ENCODE measurements at regions not wholly inside any gene's neighbourhood (a gene's known extent, or its start where the extent isn't known, plus 50 kb on each side); places are given as distances from the start of the nearest gene placed in this dataset.

DNA sequence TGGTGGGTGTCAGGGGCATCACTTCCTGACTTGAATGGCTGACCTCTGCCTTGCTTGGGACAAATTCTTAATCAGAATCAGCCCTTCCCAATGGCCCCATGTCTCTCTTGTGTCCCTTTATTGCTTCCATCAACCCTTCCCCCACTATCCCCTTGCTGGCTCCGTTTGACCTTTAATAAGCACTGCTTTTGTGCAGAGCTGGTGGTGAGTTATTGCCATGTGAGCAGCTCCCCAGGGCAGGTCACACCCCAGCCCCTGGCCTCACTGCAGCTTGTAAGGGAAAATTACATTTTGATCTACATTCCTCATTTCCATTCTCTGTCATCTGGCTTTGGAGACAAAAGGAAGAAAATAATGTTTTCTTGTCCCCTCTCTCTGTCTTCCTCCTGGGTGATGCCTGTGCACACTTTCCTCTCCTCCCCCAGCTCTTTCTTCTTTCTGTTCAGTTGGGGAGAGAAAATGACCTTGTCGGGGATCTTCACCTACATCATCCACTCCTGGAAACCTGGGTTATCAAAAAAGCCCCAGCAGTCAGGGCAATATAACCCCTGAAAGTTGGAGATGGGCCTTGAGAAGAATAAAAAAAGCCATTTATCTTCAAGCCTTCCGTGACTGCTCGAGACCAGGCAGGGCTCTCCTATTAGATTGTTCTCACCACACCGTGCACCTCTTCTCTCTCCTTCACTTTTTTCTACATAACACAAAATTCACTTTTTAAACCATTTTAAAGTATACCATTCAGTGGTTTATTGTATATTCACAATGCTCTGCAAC, 100.4 kb upstream of the SRRM4 start:
- TF ChIP-seq, protein P1, sequence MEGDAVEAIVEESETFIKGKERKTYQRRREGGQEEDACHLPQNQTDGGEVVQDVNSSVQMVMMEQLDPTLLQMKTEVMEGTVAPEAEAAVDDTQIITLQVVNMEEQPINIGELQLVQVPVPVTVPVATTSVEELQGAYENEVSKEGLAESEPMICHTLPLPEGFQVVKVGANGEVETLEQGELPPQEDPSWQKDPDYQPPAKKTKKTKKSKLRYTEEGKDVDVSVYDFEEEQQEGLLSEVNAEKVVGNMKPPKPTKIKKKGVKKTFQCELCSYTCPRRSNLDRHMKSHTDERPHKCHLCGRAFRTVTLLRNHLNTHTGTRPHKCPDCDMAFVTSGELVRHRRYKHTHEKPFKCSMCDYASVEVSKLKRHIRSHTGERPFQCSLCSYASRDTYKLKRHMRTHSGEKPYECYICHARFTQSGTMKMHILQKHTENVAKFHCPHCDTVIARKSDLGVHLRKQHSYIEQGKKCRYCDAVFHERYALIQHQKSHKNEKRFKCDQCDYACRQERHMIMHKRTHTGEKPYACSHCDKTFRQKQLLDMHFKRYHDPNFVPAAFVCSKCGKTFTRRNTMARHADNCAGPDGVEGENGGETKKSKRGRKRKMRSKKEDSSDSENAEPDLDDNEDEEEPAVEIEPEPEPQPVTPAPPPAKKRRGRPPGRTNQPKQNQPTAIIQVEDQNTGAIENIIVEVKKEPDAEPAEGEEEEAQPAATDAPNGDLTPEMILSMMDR (IDR thresholded peaks at IDR 0.05): no peak
- TF ChIP-seq POLR2A (IDR thresholded peaks at IDR 0.05): no peak
